Adrenal gland (tissue), 5 donors: ENCODE measurements at regions not wholly inside any gene's neighbourhood (a gene's known extent, or its start where the extent isn't known, plus 50 kb on each side); places are given as distances from the start of the nearest gene placed in this dataset.

Experiments
- CTCF ChIP-seq, 6 experiments: fragments of 450-650 bp in 4 of 6; fragments of 200-600 bp in 2 of 6; sonication (generic) in 1 of 6; IDR thresholded peaks; 1 replicate in 5 of 6; 2 replicates in 1 of 6; pipeline versions ENCODE4 v1.5.1 to v1.8.0; 2016 to 2021; ENCODE audit warnings: antibody characterized with exemption in 6 of 6, mild to moderate bottlenecking in 2 of 6, moderate library complexity in 1 of 6
- POLR2A ChIP-seq, 2 donors: fragments of 450-650 bp; IDR thresholded peaks; one replicate each; pipeline ENCODE4 v1.6.1; 2017; ENCODE audit warnings: antibody characterized with exemption in 2 of 2, mild to moderate bottlenecking in 2 of 2, moderate library complexity in 1 of 2
- donor health status: DM: no; HTN: no; CAD: no.

- no peak for TF ChIP-seq CTCF (IDR thresholded peaks at IDR 0.05)
- TF ChIP-seq POLR2A (IDR thresholded peaks at IDR 0.05): no peak
These were observed 55.4 kb upstream of the TMX4 start for GRCh38 chr20:8074931-8075330.
